A549 (cell line): ENCODE measurements at regions not wholly inside any gene's neighbourhood (a gene's known extent, or its start where the extent isn't known, plus 50 kb on each side); places are given as distances from the start of the nearest gene placed in this dataset.

Experiments
- ATAC-seq, 2 experiments: fragments of 200-7000 bp in 1 of 2; fragments of >200 bp in 1 of 2; cut with Nextera tagmentation in 1 of 2; cut with Tn5 transposase in 1 of 2; 3 replicates each; pipeline versions ENCODE4 v1.8.0 to v1.9.1; 2018 to 2020; ENCODE audit warnings: mild to moderate bottlenecking in 1 of 2, moderate library complexity in 1 of 2
- CTCF ChIA-PET: fragments of 300-600 bp; sonication (Branson Sonifier 250); formaldehyde crosslinking; extraction: SDS; loops from one replicate; lab custom pipeline; 2021; ENCODE audit warnings: antibody characterized with exemption, inconsistent platforms; lab: Yijun Ruan, JAX
- POLR2A ChIA-PET: fragments of 350-600 bp; formaldehyde crosslinking; extraction: SDS; loops from one replicate; lab custom pipeline; 2021; ENCODE audit warnings: antibody characterized with exemption, inconsistent platforms; lab: Yijun Ruan, JAX
- DNase-seq, 2 experiments: peaks; one replicate each; pipeline versions ENCODE4 v3.0.0 to v3.0.0-alpha.2; 2011 to 2016; ENCODE audit warnings: low read depth in 1 of 2, low spot score in 1 of 2
- FAIRE-seq: peaks from 2 replicates; lab custom pipeline; 2011; peaks lifted over from hg19 to GRCh38; lab: Jason Lieb, UNC
- H3K27ac ChIP-seq, 2 experiments: fragments of >200 bp; sonication (Bioruptor Twin); formaldehyde crosslinking; 3 replicates each; pipeline ENCODE4 v1.5.1; 2016 to 2017
- H3K4me1 ChIP-seq: fragments of >200 bp; sonication (Bioruptor Twin); formaldehyde crosslinking; 3 replicates; pipeline ENCODE4 v1.6.1; 2016
- H3K4me2 ChIP-seq: fragments of >200 bp; sonication (Bioruptor Twin); formaldehyde crosslinking; 3 replicates; pipeline ENCODE4 v1.6.1; 2016
- H3K4me3 ChIP-seq: fragments of >200 bp; sonication (Bioruptor Twin); formaldehyde crosslinking; 3 replicates; pipeline ENCODE4 v1.5.1; 2016
- H3K9me3 ChIP-seq: fragments of >200 bp; sonication (Bioruptor Twin); formaldehyde crosslinking; 3 replicates; pipeline ENCODE4 v1.6.1; 2016
- BCL3 ChIP-seq: fragments of >200 bp; sonication (Bioruptor Twin); formaldehyde crosslinking; IDR thresholded peaks from 3 replicates; pipeline ENCODE4 v1.6.1; 2016
- CBX8 ChIP-seq: fragments of 200-600 bp; sonication (generic); IDR thresholded peaks from 2 replicates; pipeline ENCODE4 v1.6.1; 2016
- CTCF ChIP-seq: fragments of >200 bp; sonication (Bioruptor Twin); formaldehyde crosslinking; IDR thresholded peaks from 3 replicates; pipeline ENCODE4 v1.5.1; 2016
- EHF ChIP-seq: fragments of 250-450 bp; sonication (Bioruptor Pico); IDR thresholded peaks from 2 replicates; pipeline ENCODE4 v1.5.0; 2020; ENCODE audit warnings: mild to moderate bottlenecking
- FOSB ChIP-seq: fragments of 250-450 bp; sonication (Bioruptor Pico); IDR thresholded peaks from 2 replicates; pipeline ENCODE4 v1.5.0; 2020; ENCODE audit warnings: mild to moderate bottlenecking, moderate library complexity
- HEYL ChIP-seq: fragments of 250-450 bp; sonication (Bioruptor Pico); IDR thresholded peaks from 2 replicates; pipeline ENCODE4 v1.8.0; 2021; ENCODE audit warnings: mild to moderate bottlenecking, moderate library complexity
- HOXA7 ChIP-seq: fragments of 250-450 bp; sonication (Bioruptor Pico); IDR thresholded peaks from 2 replicates; pipeline ENCODE4 v1.5.0; 2020; ENCODE audit warnings: mild to moderate bottlenecking, moderate library complexity
- HOXB13 ChIP-seq: fragments of 250-450 bp; sonication (Bioruptor Pico); IDR thresholded peaks from 2 replicates; pipeline ENCODE4 v1.5.0; 2020; ENCODE audit warnings: low read depth, mild to moderate bottlenecking, moderate library complexity
- MAFK ChIP-seq: fragments of 450-650 bp; IDR thresholded peaks from 2 replicates; pipeline ENCODE4 v1.6.1; 2014; ENCODE audit not compliant: partially characterized antibody
- MYC ChIP-seq: IDR thresholded peaks from 2 replicates; pipeline ENCODE4 v1.6.1; 2012; ENCODE audit warnings: mild to moderate bottlenecking, inconsistent platforms, low read length, improper control_type of control experiment, borderline replicate concordance
- NFE2L2 ChIP-seq: fragments of 150-350 bp; conservative IDR thresholded peaks from 2 replicates; pipeline ENCODE4 v1.6.1; 2014; ENCODE audit warnings: low read length
- NPAS2 ChIP-seq: fragments of 250-450 bp; sonication (Bioruptor Pico); IDR thresholded peaks from 2 replicates; pipeline ENCODE4 v1.8.0; 2022; ENCODE audit warnings: mild to moderate bottlenecking, moderate library complexity, borderline replicate concordance
- POLR2AphosphoS2 ChIP-seq: conservative IDR thresholded peaks from 2 replicates; pipeline ENCODE4 v1.6.1; 2012; ENCODE audit warnings: low read length, improper control_type of control experiment, inconsistent platforms
- RAD21 ChIP-seq, 2 experiments: fragments of >200 bp in 1 of 2; sonication (Bioruptor Twin) in 1 of 2; formaldehyde crosslinking in 1 of 2; IDR thresholded peaks in 1 of 2; conservative IDR thresholded peaks in 1 of 2; 2 replicates in 1 of 2; 3 replicates in 1 of 2; pipeline ENCODE4 v1.6.1; 2012 to 2018; ENCODE audit warnings: inconsistent platforms in 1 of 2
- RARB ChIP-seq: fragments of 250-450 bp; sonication (Bioruptor Pico); IDR thresholded peaks from 2 replicates; pipeline ENCODE4 v1.8.0; 2021; ENCODE audit warnings: mild to moderate bottlenecking, moderate library complexity
- RCOR1 ChIP-seq: fragments of 150-350 bp; IDR thresholded peaks from 2 replicates; pipeline ENCODE4 v1.6.1; 2014; ENCODE audit warnings: antibody characterized with exemption, low read length, low read depth
- SMC3 ChIP-seq: fragments of >200 bp; sonication (Bioruptor Twin); formaldehyde crosslinking; IDR thresholded peaks from 3 replicates; pipeline ENCODE4 v1.6.1; 2018; ENCODE audit warnings: inconsistent platforms
- ZFP36 ChIP-seq: fragments of 450-650 bp; IDR thresholded peaks from 2 replicates; pipeline ENCODE4 v1.6.1; 2014; ENCODE audit warnings: borderline replicate concordance; ENCODE audit not compliant: partially characterized antibody
- ZNF302 ChIP-seq: fragments of 250-450 bp; sonication (Bioruptor Pico); IDR thresholded peaks from 2 replicates; pipeline ENCODE4 v1.9.0; 2021; ENCODE audit warnings: inconsistent platforms, mild to moderate bottlenecking, moderate library complexity
- WGBS: methylation state at CpG from one replicate; pipeline ENCODE4 v1.1.6; 2017; ENCODE audit errors: missing lambda C conversion rate; 5-methylcytosine and 5-hydroxymethylcytosine counted together
- TF ChIP-seq, protein P1 (sequence below): fragments of 150-350 bp; IDR thresholded peaks from 2 replicates; pipeline ENCODE4 v1.6.1; 2014; ENCODE audit warnings: low read depth, mild to moderate bottlenecking, low read length
- TF ChIP-seq, protein P2 (sequence below): fragments of 250-450 bp; sonication (Bioruptor Pico); IDR thresholded peaks from 2 replicates; pipeline ENCODE4 v1.5.0; 2020; ENCODE audit warnings: low read depth, mild to moderate bottlenecking, moderate library complexity

DNA sequence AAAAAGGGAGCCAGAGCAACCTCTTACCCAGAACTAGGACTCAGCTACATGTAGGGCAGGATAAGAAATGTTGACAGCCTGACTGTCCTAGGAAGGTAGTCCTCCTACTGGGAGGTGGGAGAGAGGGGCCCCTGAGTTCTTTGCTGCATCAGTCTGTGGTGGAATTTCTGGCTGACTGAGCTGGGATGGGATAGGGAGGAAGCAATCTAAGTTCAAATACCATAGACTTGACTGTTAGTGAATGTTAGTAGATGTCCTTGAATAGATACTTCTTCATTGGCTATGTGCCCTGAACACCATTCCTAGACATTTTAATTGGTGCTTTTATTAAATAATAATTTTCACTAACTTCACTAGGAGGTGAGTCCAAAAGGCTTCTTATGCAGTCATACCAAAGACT is 1343.6 kb upstream of the CITED2 start:
- ATAC-seq = no peak
- Histone ChIP-seq H3K27ac (no peak overlapping the region), H3K4me3 (no peak overlapping the region), H3K4me2 (no peak overlapping the region), H3K4me1 (no peaks in the 10 kb centered on the region), H3K9me3 (no peaks in the 10 kb centered on the region)
- FAIRE-seq = no peak
- ChIA-PET CTCF (no interaction called here), POLR2A (no interaction called here)
- TF ChIP-seq EHF (CRISPR knock-in tag) (no peak), RARB (no peak), CBX8 (no peak), MYC (no peak), NPAS2 (CRISPR knock-in tag) (no peak), HEYL (CRISPR knock-in tag) (no peak), NFE2L2 (no peak), POLR2AphosphoS2 (no peak), HOXA7 (CRISPR knock-in tag) (no peak), BCL3 (no peak), CTCF (no peak)
- TF ChIP-seq, protein P1, sequence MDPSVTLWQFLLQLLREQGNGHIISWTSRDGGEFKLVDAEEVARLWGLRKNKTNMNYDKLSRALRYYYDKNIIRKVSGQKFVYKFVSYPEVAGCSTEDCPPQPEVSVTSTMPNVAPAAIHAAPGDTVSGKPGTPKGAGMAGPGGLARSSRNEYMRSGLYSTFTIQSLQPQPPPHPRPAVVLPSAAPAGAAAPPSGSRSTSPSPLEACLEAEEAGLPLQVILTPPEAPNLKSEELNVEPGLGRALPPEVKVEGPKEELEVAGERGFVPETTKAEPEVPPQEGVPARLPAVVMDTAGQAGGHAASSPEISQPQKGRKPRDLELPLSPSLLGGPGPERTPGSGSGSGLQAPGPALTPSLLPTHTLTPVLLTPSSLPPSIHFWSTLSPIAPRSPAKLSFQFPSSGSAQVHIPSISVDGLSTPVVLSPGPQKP = no peak
- TF ChIP-seq, protein P2, sequence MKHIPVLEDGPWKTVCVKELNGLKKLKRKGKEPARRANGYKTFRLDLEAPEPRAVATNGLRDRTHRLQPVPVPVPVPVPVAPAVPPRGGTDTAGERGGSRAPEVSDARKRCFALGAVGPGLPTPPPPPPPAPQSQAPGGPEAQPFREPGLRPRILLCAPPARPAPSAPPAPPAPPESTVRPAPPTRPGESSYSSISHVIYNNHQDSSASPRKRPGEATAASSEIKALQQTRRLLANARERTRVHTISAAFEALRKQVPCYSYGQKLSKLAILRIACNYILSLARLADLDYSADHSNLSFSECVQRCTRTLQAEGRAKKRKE = no peak
- DNase-seq = no peak

GRCh38 chr6:140713495-140713894 is 1339.0 kb upstream of the CITED2 start:
- DNase-seq (no peak), FAIRE-seq (no peak), ATAC-seq (no peak)
- CTCF ChIA-PET = no interaction called here
- Histone ChIP-seq H3K4me1 (no peaks in the 10 kb centered on the region), H3K4me2 (no peak overlapping the region), H3K9me3 (no peaks in the 10 kb centered on the region), H3K27ac (no peak overlapping the region), H3K4me3 (no peak overlapping the region)
- POLR2A ChIA-PET = no interaction called here
- 0% methylated on average over 1 of the region's 1 CpG for WGBS
- no peak for TF ChIP-seq RAD21 (conservative IDR thresholded peaks at IDR 0.05 in 1 of 2, IDR thresholded peaks at IDR 0.05 in 1 of 2)
- no peak for TF ChIP-seq ZFP36
- TF ChIP-seq SMC3 = no peak
- TF ChIP-seq RCOR1 = no peak
- no peak for TF ChIP-seq ZNF302 (CRISPR knock-in tag)
- TF ChIP-seq MAFK = no peak
- no peak for TF ChIP-seq HOXB13 (CRISPR knock-in tag)
- TF ChIP-seq FOSB (CRISPR knock-in tag) = no peak
- TF ChIP-seq, protein P2 = no peak
- TF ChIP-seq, protein P1 = no peak
